Fibroblast of pulmonary artery (primary cell): ENCODE measurements at regions not wholly inside any gene's neighbourhood (a gene's known extent, or its start where the extent isn't known, plus 50 kb on each side); places are given as distances from the start of the nearest gene placed in this dataset.
"Not testable (repeated sequence)": the region's sequence is repeated elsewhere in the genome, so short reads cannot be mapped to it uniquely, and the experiment has no call there.

Experiments used
- DNase-seq: peaks from one replicate; pipeline ENCODE4 v3.0.0-alpha.2; 2010; ENCODE audit warnings: low read depth
- H3K4me3 ChIP-seq: replicated peaks from 2 replicates; pipeline ENCODE4 v1.5.1; 2011; ENCODE audit warnings: low read depth, mild to moderate bottlenecking, control low read depth, low read length, moderate library complexity
- TF ChIP-seq, protein P1 (sequence below): IDR thresholded peaks from 2 replicates; pipeline ENCODE4 v1.5.1; 2011; ENCODE audit warnings: mild to moderate bottlenecking, control low read depth, low read length, inconsistent platforms; ENCODE audit errors: missing control alignments

DNA sequence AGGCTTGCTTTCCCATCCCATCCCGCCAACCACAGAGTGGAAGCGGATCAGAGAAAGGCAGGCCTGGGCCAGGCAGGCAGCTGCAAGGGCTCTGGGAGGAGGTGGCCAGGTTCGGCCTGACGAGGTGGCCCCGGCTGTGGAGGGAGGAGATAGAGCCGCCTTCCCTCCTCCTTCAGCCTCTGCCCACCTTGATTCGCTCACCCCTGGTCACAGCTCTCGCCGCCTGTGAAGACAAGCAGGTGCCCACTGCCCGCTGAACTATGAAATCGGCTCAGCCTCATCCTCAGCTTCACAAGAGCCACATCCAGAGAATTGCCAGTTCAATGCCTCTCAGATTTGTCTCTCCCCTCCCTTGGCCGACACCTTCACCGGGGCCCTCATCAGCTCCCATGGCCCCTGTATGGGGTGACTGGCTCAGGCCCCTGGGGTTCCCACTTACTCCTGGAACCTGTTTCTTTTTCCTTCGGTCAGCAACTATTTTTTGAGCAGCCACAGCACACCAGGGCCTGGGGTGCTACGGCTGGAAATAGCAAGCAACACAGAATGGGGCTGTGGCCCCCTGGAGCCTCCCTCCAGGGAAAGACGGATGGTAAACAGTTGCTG lies 80.0 kb upstream of the CHST15 start:
- no peak for DNase-seq
- TF ChIP-seq, protein P1, sequence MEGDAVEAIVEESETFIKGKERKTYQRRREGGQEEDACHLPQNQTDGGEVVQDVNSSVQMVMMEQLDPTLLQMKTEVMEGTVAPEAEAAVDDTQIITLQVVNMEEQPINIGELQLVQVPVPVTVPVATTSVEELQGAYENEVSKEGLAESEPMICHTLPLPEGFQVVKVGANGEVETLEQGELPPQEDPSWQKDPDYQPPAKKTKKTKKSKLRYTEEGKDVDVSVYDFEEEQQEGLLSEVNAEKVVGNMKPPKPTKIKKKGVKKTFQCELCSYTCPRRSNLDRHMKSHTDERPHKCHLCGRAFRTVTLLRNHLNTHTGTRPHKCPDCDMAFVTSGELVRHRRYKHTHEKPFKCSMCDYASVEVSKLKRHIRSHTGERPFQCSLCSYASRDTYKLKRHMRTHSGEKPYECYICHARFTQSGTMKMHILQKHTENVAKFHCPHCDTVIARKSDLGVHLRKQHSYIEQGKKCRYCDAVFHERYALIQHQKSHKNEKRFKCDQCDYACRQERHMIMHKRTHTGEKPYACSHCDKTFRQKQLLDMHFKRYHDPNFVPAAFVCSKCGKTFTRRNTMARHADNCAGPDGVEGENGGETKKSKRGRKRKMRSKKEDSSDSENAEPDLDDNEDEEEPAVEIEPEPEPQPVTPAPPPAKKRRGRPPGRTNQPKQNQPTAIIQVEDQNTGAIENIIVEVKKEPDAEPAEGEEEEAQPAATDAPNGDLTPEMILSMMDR: no peak
- no peak overlapping the region for H3K4me3 ChIP-seq

DNA sequence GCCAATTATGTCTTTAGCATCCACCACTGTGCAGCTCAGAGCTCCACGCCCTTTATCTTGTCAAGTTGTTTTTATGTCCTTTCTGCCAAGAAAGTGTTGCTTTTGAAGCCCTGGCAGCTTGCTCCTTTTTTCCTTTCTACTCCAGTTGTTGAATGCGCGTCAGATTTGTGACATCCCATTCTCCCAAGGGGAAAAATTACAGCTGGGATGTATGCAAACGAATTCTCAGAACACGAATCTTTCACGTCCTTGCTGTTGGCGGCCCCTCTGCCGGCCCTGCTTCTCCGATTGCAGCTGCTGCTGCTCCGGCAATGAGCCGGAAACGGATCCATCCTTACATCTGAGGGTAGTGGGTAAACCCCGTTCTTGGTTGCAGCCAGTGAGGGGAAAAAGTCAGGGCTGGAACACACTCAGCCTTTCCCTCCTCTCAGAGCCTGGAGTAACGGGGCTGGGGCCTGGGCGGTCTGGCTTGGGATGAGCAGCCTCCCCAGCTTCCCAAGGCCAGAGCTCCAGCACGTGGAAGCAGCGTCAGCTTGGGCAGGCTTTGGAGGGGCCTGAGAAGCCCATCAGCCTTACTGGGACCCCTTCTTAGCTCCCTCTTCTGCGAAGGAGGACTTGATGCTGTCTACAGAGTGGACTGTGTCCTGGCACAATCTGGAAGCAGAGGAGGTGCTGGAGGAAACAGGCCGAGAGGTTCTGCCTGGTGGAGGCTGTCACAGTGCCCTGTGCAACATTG lies 79.0 kb upstream of the CHST15 start:
- TF ChIP-seq, protein P1: no peak
- DNase-seq: no peak
- no peak overlapping the region for H3K4me3 ChIP-seq

DNA sequence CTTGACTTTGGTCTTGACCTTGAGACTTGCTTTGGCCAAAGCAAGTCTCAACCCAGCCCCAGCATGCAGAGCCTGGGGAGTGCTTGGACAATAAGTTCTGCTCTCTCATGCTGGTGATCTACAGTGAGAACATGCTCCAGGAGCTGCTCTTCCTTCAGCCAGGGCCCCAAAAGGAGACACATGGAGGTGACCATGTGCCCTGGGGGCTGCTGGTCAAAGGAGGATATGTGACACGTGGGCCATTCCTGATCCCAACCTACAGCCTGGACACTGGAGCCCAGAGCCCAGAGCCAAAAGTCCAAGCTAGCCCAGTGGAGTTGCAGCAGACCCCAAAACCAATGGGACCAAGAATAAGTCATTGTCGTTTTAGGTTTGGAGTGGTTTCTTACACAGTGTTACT lies 78.2 kb upstream of the CHST15 start:
- H3K4me3 ChIP-seq: no peak overlapping the region
- no peak for DNase-seq
- TF ChIP-seq, protein P1: no peak

DNA sequence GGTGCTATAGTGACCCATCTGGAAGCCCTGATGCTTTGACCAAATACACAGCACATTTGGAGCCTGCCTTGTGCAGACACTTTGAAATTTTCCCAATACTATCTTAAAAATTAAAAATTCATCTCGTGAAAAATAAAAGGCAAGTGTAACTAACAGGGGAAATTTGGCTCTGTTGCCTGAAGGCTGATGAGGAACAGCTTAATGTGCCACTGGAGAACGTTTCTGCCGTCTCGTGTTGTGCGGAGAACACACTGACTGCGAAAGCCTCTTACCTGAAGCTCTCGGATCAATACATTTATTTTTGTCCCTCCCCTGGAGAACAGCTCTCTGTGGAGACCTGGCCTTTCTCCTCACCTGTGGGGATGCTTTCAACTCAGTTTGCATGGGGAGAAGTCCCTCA lies 77.2 kb upstream of the CHST15 start:
- H3K4me3 ChIP-seq: no peak overlapping the region
- TF ChIP-seq, protein P1: no peak
- DNase-seq: no peak

DNA sequence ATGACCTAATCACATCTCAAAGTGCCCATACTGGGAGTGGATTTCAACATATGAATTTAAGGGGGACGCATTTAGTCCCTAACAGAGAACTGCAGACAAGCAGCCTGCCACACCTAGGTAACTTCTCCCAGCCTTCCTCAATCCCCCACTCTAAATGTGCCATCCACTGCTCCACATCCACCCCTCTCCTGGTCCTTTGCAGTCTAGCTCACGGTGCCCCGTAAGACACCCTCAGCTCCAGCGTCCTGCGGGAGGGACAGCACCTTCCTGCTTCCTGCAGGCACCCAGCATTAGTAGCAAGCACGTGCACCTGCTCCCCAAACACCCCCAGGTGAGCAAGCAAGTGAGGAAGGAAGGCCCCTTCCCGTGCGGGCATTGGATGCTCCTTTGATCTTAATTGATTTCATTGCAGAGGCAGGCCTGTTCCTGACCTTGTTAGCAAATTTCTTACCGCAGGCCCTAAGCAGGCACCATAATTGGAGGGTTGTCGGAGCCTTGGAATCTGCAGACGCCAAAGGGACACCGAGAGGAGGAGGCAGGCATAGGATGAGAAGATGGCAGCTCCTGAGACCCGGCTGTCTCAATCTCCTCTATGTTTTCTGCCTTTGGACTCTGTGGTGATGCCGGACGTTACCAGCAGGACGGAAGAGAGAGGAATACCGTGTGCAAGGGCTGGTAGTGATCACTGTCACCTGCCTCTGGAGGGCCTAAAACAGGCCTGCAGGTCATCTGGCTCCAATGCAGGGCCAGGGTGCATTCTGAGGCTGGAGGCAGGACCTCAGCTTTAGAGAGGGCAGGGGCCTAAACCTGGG lies 75.8 kb upstream of the CHST15 start:
- H3K4me3 ChIP-seq: no peak overlapping the region
- DNase-seq: no peak
- TF ChIP-seq, protein P1: no peak

DNA sequence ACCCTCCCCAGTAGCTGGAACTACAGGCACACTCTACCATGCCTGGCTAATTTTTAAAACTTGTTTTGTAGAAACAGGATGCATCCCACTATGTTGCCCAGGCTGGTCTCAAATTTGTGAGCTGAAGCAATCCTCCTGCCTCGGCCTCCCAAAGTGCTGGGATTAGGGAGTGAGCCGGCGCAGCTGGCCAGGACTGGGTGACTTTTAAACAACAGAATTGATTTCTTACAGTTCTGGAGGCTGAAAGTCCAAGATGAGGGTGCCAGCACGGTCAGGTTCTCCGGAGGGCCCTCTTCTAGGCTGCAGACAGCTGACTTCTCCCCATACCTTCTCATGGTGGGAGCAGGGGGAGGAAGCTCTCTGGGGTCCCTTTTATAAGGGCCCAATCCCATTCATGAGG lies 75.2 kb upstream of the CHST15 start:
- no peak for DNase-seq
- TF ChIP-seq, protein P1: no peak
- H3K4me3 ChIP-seq: no peak overlapping the region

DNA sequence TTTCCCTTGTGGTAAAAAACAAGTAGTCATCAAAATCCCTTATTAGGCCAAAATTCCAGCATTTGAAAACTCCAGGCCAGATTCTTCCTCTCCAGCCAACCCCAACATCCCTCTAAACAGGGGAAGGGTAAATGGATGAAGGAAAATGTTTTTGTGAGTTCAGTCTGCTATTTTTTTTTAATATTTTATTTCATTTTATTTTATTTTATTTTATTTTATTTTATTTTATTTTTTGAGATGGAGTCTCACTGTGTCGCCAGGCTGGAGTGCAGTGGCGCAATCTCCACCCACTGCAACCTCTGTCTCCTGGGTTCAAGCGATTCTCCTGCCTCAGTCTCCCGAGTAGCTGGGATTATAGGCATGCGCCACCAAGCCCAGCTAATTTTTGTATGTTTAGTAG lies 74.5 kb upstream of the CHST15 start:
- not testable (repeated sequence) for H3K4me3 ChIP-seq, DNase-seq
